Sigmoid colon (tissue), 6 donors: ENCODE measurements at regions not wholly inside any gene's neighbourhood (a gene's known extent, or its start where the extent isn't known, plus 50 kb on each side); places are given as distances from the start of the nearest gene placed in this dataset.

Source experiments
- DNase-seq: peaks from one replicate; pipeline ENCODE4 v3.0.0-alpha.2; 2019
- H3K27ac ChIP-seq, 4 donors: fragments of 200-600 bp; sonication (generic); one replicate each; pipeline ENCODE4 v1.5.1; 2016 to 2019; ENCODE audit warnings: mild to moderate bottlenecking in 1 of 4
- H3K27me3 ChIP-seq, 3 donors: fragments of 200-600 bp; sonication (generic); one replicate each; pipeline ENCODE4 v1.5.1; 2019; ENCODE audit warnings: mild to moderate bottlenecking in 1 of 3
- H3K36me3 ChIP-seq, 4 donors: fragments of 200-600 bp; sonication (generic); one replicate each; pipeline ENCODE4 v1.5.1; 2016 to 2019
- H3K4me1 ChIP-seq, 4 donors: fragments of 200-600 bp; sonication (generic); one replicate each; pipeline ENCODE4 v1.5.1; 2017 to 2019
- H3K4me3 ChIP-seq, 4 donors: fragments of 200-600 bp; sonication (generic); one replicate each; pipeline ENCODE4 v1.5.1; 2017 to 2019; ENCODE audit warnings: mild to moderate bottlenecking in 2 of 4, moderate library complexity in 1 of 4
- H3K9me3 ChIP-seq, 4 donors: fragments of 200-600 bp in 3 of 4; sonication (generic) in 3 of 4; one replicate each; pipeline versions ENCODE4 v1.5.1 to v1.6.1; 2013 to 2019
- CTCF ChIP-seq, 4 experiments: fragments of 450-650 bp in 3 of 4; fragments of 200-600 bp in 1 of 4; IDR thresholded peaks; one replicate each; pipeline ENCODE4 v1.5.1; 2016 to 2019; ENCODE audit warnings: antibody characterized with exemption in 4 of 4, mild to moderate bottlenecking in 3 of 4, moderate library complexity in 2 of 4
- EP300 ChIP-seq, 4 donors: sonication (generic); formaldehyde crosslinking; IDR thresholded peaks; one replicate each; pipeline ENCODE4 v1.6.1; 2017; ENCODE audit warnings: antibody characterized with exemption in 4 of 4
- POLR2A ChIP-seq, 2 donors: fragments of 450-650 bp; IDR thresholded peaks; one replicate each; pipeline ENCODE4 v1.6.1; 2016; ENCODE audit warnings: antibody characterized with exemption in 2 of 2, mild to moderate bottlenecking in 2 of 2, moderate library complexity in 2 of 2
- POLR2AphosphoS5 ChIP-seq, 4 donors: sonication (generic); formaldehyde crosslinking; IDR thresholded peaks; one replicate each; pipeline ENCODE4 v1.6.1; 2017; ENCODE audit warnings: antibody characterized with exemption in 4 of 4
- WGBS, 2 donors: extraction: QIAGEN DNeasy Blood & Tissue Kit; methylation state at CpG; one replicate each; pipeline ENCODE4 v1.1.7; 2013; 5-methylcytosine and 5-hydroxymethylcytosine counted together
- intact Hi-C: fragments of 100-400 bp; cut with DNase I; formaldehyde crosslinking; loops from one replicate; pipeline ENCODE4 v1.15.1; 2023
- donor health status: healthy with polysubstance abuse.
- donor health status: healthy.

DNA sequence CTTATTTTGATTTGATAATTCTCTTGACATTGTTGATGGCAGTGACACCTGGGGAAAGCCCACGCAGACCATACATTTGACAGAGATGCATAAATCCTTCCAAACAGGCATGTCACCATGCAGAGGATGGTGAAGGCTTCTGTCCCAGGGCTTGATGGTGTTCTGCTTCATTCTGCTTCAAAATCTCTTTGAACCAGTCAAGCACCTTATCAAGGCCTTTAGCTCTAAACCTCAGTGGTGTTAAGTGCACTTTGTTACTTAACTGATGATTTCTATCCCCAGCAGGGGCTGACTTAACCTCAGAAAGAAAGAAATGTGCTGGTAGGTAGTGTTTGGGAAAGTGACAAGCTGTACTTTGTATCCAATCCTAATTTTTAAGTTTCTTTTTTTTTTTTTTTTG, 81.1 kb downstream of the RRAGC start:
- TF ChIP-seq POLR2A (IDR thresholded peaks at IDR 0.05) = no peak
- no peak for TF ChIP-seq CTCF (IDR thresholded peaks at IDR 0.05)
- no peak for TF ChIP-seq POLR2AphosphoS5 (IDR thresholded peaks at IDR 0.05)
- TF ChIP-seq EP300 (IDR thresholded peaks at IDR 0.05) = no peak
- intact Hi-C loops = no loop called here
- Histone ChIP-seq H3K27me3 (peaks cover 0 to 43% (median 15%) of the 10 kb centered on the region in 3 donors), H3K9me3 (no peaks in the 10 kb centered on the region), H3K27ac (no peak overlapping the region), H3K4me1 (peaks cover 0 to 5% (median 3%) of the 10 kb centered on the region in 4 donors), H3K36me3 (no peaks in the 10 kb centered on the region), H3K4me3 (no peak overlapping the region)
- no peak for DNase-seq
- 31 to 45% methylated on average over 1 of the region's 1 CpG for WGBS, 2 donors

DNA sequence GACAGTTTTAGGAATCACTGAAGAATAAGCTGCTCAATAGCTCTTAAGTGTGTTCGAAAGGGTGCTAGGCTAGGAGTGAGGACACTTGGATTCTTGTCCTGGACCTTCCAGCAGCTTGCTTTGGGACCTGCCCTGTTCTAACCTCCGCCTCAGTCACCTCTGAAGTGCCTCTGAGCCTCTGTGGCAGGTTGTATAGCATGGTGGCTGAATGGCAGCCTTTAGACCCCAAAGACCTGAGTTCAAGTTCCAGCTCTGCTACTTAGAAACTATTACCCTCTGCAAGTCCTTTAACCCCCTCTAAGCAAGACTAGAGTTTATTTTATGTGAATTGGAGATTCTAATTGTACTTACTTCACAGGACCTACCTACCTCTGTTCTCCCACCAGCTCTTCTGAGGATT, 81.5 kb downstream of the RRAGC start:
- intact Hi-C loops = no loop called here
- DNase-seq = no peak
- peaks cover 0 to 39% (median 15%) of the 10 kb centered on the region in 3 donors for H3K27me3 ChIP-seq
- H3K4me3 ChIP-seq = no peak overlapping the region
- WGBS, 2 donors = 77 to 87% methylated on average over 2 of the region's 2 CpGs
- H3K27ac ChIP-seq = no peak overlapping the region
- peaks cover 0 to under 1% (median 0%) of the 10 kb centered on the region in 4 donors for H3K4me1 ChIP-seq
- no peak for TF ChIP-seq POLR2A (IDR thresholded peaks at IDR 0.05)
- no peak for TF ChIP-seq POLR2AphosphoS5 (IDR thresholded peaks at IDR 0.05)
- TF ChIP-seq EP300 (IDR thresholded peaks at IDR 0.05) = no peak
- TF ChIP-seq CTCF (IDR thresholded peaks at IDR 0.05) = no peak
- H3K36me3 ChIP-seq = no peaks in the 10 kb centered on the region
- H3K9me3 ChIP-seq = no peaks in the 10 kb centered on the region

DNA sequence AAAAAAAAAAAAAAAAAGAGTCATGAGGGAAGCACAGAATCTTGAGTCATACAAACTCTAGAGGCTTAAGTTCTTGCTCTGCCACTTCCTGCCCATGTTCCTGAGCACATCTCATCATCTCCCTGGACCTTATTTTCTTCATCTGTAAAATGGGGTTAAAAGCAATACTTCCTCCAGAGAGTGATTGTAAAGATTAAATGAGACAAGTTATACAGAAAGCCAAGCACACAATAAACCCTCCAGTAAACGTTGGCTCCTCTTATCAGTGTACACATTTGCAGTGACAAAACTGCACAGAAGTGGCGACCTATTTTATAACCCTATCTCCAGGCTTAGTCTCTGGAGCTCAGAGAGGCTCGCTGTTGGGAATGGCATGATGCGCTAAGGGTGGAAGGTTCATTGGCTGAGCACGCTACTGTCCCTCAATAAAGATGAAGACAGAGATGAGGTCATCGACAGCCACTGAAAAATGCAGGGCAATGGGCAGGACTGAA, 82.1 kb downstream of the RRAGC start:
- no peak for DNase-seq
- TF ChIP-seq CTCF (IDR thresholded peaks at IDR 0.05) (no peak), POLR2AphosphoS5 (IDR thresholded peaks at IDR 0.05) (no peak), EP300 (IDR thresholded peaks at IDR 0.05) (no peak), POLR2A (IDR thresholded peaks at IDR 0.05) (no peak)
- H3K27me3 ChIP-seq = peaks cover 0 to 33% (median 15%) of the 10 kb centered on the region in 3 donors

DNA sequence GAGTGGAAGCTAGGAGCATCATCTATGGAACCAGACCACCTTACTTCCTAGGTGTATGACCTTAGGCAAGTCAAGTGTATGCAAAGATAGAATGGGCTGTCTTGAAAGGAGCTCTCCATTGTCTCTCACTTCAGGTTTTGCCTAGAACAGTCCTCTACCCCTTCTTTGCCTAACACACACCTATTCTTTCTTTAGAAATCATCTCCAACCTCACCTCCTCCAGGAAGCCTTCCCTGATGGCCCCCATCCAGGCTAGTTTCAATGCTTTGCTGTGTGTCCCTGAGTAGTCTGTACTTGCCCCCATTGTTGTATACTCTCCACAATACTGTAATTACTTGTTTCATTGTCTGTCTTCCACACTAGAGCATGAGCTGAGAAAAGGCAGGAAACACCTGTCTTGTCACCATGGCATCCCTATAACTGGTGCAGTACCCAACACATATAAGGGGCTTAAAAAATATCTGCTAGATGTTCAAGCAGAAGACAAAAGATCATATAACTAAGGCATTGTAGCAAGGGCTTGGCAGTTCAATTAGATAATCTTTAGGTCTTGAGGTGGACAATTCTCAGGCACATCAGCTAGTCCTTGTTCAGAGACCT, 83.0 kb downstream of the RRAGC start:
- TF ChIP-seq CTCF (IDR thresholded peaks at IDR 0.05) = no peak
- TF ChIP-seq POLR2A (IDR thresholded peaks at IDR 0.05) = no peak
- no peak for TF ChIP-seq POLR2AphosphoS5 (IDR thresholded peaks at IDR 0.05)
- TF ChIP-seq EP300 (IDR thresholded peaks at IDR 0.05) = no peak
- intact Hi-C loops = no loop called here
- H3K27ac ChIP-seq = no peak overlapping the region
- H3K36me3 ChIP-seq = no peaks in the 10 kb centered on the region
- no peaks in the 10 kb centered on the region for H3K9me3 ChIP-seq
- no peaks in the 10 kb centered on the region for H3K4me1 ChIP-seq
- peaks cover 0 to 24% (median 9%) of the 10 kb centered on the region in 3 donors for H3K27me3 ChIP-seq
- no peak overlapping the region for H3K4me3 ChIP-seq
- DNase-seq = no peak

More for the DNA sequence above, 82.1 kb downstream of the RRAGC start:
- no peaks in the 10 kb centered on the region for H3K36me3 ChIP-seq
- H3K4me1 ChIP-seq = no peaks in the 10 kb centered on the region
- no peak overlapping the region for H3K27ac ChIP-seq
- no peaks in the 10 kb centered on the region for H3K9me3 ChIP-seq
- WGBS, 2 donors = 42 to 63% methylated on average over 6 of the region's 6 CpGs
- intact Hi-C loops = no loop called here
- no peak overlapping the region for H3K4me3 ChIP-seq
